ENCODE measurements at regions not wholly inside any gene's neighbourhood (a gene's known extent, or its start where the extent isn't known, plus 50 kb on each side); places are given as distances from the start of the nearest gene placed in this dataset.
A peak's percentile ranks its signal among the peaks of the same experiment; 100 is the strongest.
"Not testable (repeated sequence)": the region's sequence is repeated elsewhere in the genome, so short reads cannot be mapped to it uniquely, and the experiment has no call there.

DNA sequence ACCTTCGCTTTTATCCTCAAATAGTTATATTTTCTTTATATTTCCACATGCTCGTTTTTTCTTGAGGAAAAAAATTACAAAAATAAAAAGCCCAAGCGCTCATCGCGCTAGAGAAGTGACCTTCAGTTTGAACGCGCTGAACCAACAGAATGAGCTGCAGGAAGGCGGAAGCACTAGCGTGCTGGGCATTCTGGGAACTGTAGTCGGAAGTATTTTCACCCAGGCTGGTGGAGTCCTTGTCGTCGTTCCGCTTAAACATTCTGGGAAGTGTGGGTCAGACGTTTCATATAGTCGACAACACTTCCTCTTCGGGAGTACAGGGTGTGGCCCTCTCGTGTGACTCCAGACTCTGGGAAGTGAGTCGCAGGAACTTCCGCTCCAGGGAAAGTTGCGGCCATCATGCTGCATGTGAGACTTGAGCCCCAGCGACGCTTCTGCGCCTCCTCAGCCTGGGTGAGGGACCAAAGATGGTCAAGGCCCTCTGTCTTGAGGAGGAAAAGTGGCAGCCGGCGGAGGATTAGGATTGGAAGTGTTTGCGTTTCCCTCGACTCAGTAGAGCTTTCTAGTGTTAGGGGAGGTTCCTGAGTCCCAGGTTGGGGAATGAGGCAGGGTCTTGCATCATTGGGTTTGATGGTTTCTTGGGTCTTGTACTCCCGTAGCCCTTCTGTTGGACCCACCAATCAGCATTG, 84.1 kb upstream of the GPR39 start:
- DNase-seq: not testable (repeated sequence)

DNA sequence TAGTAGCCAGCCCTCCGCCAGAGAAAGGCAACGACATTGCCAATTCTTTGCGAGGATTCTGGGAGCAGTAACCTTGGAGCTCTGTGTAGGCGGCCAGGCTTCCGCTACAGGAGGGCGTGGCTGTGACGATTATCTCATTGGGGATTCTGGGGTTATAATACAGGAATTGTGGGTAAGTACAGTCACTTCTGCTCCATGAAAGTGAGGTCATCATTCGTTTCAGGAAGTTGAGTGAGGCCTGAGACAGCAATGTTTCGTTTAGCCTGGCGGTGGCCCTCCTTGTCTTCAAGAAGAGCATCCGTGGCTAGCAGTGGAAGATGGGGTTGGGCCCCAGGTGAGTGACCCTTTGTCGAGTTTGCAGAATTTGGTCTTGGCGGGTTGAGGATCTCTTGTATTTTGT, 79.5 kb upstream of the GPR39 start:
- DNase-seq: not testable (repeated sequence)

DNA sequence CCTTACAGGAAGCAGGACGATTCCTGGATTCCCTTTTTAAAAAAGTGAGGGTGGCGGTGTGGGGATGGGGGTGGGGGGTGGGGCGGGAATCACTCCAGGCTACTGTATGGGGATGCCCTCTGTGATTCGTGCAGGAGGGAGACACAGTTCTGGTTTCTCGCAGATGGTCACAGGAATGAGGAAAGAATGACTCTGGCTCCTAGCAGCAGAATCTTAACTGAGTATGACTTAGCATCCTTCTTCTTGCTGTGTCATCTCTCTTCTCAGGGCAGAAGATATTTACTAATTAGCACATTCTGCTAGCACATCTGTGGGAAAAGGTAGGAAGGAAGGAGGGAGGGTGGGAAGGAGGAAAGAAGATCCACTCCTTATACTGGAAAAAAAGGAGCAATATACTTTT, 78.8 kb upstream of the GPR39 start:
- not testable (repeated sequence) for DNase-seq

DNA sequence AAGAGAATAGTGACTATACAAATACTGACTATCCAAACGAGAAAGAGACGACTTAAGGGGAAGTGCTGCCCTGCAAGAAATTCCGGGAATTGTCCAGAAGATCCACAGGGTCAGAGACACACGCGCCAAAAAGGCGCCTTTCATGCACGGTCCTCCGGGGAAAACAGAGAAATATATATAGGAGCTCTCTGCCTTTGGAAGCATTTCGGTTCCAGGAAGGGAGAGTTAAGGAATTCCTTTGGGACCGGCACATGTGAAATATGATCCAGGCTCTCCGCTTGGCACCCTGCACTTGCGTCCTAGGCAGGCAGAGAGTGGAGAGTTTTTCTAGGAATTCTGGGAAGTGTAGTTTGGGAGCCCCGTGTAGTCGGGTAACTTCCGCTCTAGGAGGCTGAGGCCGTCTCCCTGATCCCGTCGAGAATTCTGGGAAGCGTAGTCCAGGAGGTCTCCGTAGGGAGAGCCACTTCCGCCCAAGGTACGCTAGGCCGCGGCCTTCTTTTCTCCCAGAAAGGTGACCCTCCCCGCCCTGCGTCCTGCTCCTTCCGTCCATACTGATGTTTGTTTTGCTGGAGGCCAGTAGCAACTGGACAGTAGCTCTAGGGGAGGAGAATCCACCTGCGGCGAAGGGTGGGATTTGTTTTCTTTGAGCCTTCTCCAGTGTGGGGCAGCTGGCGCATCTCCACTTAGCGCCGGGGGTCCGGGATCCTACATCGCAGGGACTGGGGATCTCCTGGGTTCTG, 69.4 kb upstream of the GPR39 start:
- peak; percentile 81 for DNase-seq

DNA sequence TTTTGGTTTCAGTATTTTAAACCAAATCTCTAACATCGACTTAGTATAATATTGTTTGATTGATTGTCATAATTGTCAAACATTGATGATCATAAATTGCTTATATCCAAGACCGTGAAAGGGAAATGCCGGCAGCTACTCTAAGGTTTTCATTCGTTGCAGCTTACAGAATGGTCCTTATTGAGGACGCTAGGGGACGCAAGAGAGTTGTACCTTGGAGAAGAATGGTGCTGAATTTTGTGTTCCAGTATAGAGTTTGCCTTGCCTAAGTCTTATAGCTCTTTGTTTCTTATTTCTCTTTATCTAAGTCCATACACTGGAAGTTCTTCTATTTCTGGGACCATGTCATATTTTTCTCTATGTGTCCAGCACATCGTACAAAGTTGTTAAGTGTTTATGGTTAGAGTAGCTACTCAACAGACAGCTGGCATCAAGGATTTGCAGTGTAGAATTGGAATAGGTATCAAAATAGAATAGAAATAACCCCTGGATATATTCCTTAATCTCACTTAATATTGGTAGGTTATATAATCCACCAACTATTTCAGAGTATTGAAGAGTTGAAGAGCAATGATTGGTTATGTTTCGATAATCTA, 67.4 kb upstream of the GPR39 start:
- DNase-seq: peak; percentile 60

DNA sequence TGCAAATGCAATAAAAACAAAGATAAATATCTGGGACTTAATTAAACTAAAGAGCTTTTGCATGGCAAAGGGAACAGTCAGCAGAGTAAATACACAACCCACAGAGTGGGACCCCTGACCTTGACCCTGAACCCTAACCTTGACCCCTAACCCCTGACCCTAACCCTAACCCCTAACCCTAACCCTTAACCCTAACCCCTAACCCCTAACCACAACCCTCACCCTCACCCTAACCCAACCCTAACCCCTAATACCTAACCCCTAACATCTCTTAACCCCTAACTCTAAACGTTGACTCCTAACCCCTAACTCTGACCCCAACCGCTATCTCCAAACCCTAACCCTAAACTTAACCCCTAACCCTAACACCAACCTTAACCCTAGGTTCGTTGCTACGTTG, 64.9 kb upstream of the GPR39 start:
- DNase-seq: not testable (repeated sequence)

DNA sequence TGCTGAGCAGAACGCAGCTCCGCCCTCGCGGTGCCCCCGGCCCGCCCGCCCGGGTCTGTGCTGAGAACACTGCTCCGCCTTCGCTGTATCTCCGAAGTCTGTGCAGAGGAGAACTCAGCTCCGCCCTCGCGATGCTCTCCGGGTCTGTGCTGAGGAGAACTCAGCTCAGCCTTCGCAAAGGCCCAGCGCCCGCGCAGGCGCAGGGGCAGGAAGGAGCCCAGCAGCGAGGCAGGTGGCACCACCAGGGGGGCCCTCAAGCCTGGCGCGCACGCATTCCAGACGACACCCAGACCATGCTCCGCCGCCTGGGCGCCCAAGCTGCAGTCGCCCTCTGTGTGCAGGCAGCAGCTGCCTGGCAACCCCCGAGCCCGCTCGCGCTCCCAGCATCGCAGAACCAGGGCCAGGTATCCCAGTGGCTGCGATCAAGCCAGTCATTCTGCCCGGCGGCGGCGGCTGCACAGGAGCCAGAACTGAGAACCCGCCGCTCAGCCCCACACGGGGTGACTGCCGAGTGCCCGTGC, 64.1 kb upstream of the GPR39 start:
- DNase-seq: peak; percentile 47

DNA sequence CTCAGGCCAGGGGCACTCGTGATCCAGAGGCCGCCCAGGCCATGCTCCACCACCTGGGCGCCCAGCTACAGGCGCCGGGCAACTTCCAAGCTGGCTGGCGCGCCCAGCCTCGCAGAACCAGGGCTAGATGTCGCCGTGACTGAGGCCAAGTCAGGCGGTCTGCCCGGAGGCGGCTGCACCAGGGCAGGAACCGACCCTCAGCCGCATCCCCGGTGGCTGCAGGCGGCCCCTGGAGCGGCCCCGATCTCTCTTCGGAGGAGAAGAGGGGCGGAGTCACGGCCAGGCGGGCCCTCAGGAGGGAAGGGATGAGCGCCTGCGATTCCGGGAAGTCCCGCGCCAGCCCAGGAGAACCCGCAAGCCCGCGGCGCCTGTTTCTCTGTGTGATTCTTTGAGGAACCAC, 63.2 kb upstream of the GPR39 start:
- peak; percentile 6 for DNase-seq

DNA sequence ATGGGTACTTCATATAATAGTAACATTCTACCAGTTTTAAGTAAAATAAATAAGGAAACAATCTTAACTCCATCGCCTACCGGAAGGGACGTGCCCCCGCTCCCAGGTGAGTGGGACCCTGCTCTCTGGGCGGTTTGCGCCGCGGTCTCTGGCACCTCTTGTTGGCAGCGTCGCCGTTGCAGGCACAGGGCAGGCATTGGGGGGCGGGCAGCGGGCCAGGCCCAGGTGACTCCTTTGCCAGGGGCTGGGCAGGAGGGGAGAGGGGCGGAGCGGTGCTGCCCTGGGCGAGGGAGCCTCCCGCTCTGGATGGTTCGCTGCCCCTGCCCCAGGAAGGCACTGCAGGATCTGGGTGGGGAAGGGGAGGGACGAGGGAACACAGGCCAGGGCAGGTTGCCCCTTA, 55.6 kb upstream of the GPR39 start:
- DNase-seq: not testable (repeated sequence)

DNA sequence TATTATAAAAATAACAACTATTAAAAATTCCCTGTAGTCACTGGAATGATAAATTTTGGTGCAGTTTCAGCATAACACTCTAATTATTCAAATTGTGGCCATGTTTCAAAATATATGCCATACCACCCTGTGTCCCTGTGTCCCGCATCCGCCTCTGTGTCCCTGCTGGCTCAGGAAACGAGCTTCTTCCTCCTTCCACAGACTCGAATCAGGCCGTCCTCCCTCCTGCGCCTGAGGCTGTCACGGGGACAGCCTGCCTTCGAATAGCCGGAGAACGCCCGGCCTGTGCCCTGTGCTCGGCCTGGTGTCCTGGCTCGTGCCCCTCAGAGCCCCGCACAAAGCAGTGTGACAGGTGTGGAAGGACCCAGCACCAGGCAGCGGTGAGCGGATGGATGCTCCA, 55.1 kb upstream of the GPR39 start:
- DNase-seq: not testable (repeated sequence)

DNA sequence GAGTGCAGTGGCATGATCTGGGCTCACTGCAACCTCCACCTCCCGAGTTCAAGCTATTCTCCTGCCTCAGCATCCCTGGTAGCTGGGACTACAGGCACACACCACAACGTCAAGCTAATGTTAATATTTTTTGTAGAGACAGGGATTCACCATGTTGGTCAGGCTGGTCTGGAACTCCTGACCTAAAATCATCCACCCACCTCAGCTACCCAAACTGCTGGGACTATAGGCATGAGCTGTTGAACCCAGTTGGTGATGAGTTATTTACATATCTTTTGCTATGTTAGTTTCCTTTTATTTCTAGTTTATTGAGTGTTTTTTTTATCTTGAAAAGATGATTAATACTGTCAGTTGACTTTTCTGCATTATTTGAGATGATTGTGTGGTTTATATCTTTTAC, 53.3 kb upstream of the GPR39 start:
- not testable (repeated sequence) for DNase-seq

DNA sequence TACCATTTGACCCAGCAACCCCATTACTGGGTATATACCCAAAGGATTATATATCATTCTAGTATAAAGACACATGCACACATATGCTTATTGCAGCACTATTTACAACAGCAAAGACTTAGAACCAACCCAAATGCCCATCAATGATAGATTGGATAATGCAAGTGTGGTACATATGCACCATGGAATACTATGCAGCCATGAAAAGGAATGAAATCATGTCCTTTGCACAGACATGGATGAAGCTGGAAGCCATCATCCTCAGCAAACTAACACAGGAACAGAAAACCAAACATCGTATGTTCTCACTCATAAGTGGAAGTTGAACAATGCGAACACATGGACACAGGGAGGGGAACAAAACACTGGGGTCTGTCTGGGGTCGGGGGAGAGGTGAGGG, 50.6 kb upstream of the GPR39 start:
- not testable (repeated sequence) for DNase-seq

DNA sequence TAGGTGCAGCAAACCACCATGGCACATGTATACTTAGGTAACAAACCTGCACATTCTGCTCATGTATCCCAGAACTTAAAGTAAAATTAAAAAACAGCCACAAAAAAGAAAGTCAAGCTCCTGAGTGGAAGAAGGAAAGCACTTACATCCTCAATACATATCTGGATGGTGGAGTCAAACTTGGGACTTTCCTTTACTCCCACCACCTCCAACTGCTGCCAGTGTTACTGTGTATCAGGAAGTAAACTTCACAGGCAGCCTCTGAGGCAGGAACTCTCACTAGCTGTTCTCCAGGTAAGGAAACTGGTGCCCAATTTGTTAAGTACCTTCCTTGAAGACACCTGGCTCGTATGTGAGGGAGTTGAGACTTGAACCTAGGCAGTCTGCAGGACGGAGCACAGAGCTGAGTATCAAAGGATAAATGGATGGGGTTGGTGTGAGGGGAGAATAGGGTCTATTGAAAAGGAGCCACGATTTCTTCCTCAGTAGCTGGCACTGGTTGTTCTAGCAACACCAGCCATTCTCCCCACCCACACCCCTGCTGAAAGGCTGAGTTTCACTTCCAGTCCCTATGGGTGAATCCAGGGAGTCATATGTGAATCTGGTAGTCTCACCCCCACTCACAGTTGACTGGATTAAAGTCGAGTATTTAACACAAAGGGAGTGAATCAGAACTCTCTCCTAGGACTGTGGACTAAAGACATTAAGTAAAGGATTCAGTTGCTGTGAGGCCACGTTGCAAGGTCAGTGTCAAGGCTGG, 50.0 kb upstream of the GPR39 start:
- DNase-seq: no peak

Measured in fibroblast of skin of right quadriceps (primary cell).